Stimulated activated CD8-positive, alpha-beta memory T cell treated with anti-CD3 and anti-CD28 coated beads, Interleukin-15, amount 100 ng/mL, for 1 hour (primary cell): ENCODE measurements at regions not wholly inside any gene's neighbourhood (a gene's known extent, or its start where the extent isn't known, plus 50 kb on each side); places are given as distances from the start of the nearest gene placed in this dataset.
"Not testable (repeated sequence)": the region's sequence is repeated elsewhere in the genome, so short reads cannot be mapped to it uniquely, and the experiment has no call there.

Source experiments
- DNase-seq: peaks from one replicate; pipeline ENCODE4 v3.0.0-alpha.2; 2020; ENCODE audit warnings: low read depth

DNA sequence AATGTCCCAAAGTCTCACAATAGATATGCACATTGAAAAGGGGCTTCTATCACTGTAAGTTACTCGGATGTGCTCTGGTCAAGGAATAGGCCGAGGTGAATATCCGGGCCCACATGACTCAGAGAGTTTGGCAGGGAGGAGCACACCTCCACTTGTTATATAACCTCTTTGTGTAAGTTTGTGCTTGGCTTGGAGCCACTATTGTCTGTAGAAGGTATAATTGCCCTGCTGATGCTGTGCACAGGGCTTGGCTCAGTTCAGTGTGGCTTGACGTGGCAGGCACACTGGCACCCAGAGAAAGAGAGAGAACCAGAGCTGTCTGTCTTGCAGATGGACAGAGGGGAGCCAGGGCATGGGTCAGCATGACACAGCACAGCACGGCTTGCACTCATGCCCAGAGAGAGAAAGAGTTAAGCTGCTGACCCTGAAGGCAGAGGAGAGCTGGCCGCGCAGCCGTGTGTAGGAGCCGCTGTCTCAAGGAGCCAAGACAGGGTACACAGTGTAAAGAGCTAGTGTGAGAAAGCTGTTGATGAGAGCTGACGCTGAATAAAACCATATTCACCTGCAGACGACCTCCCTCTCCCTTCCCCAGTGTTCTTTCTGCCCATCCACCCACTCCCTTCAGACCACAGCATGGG is 482.5 kb downstream of the C6orf118 start:
- no peak for DNase-seq

GRCh38 chr6:164825386-164825785 is 484.0 kb downstream of the C6orf118 start:
- no peak for DNase-seq

DNA sequence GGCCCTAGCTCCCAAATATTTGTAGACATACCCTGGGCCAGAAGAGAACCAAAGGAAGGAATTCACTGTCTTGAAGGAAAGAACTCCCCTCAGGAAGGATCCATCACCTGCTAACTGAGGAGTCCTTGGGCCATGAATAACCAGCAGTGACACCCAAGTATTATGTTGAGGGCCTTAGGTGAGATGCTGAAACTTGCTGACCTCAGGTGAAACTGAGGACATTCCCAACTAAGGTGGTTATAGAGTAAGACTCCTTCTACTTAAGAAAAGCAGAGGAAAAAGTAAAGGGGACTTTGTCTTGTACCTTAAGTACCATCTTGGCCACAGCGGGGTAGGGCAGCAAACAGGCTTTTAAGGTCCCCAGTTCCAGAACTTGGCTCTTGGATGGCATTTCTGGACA is 491.7 kb downstream of the C6orf118 start:
- DNase-seq: no peak

DNA sequence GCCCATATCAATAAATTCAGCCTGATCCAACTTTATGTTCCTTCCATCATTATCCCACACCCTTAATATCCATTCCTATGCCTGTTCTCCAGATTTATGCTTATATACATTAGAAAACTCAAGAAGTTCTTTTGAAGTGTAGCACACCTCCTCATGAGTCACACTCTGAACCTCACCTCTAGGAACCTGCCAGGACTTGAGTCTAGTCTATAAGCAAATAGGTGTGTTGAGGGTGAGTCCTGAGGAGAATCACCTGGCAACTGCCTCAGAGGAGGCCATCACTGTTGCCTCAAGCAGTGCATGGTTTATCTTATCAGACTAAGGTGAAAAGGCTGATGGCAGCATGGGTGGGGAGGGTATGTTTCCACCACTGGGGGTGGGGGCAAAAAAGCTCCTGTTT is 496.7 kb downstream of the C6orf118 start:
- DNase-seq: no peak

GRCh38 chr6:164807125-164807524 is 502.3 kb downstream of the C6orf118 start:
- no peak for DNase-seq

DNA sequence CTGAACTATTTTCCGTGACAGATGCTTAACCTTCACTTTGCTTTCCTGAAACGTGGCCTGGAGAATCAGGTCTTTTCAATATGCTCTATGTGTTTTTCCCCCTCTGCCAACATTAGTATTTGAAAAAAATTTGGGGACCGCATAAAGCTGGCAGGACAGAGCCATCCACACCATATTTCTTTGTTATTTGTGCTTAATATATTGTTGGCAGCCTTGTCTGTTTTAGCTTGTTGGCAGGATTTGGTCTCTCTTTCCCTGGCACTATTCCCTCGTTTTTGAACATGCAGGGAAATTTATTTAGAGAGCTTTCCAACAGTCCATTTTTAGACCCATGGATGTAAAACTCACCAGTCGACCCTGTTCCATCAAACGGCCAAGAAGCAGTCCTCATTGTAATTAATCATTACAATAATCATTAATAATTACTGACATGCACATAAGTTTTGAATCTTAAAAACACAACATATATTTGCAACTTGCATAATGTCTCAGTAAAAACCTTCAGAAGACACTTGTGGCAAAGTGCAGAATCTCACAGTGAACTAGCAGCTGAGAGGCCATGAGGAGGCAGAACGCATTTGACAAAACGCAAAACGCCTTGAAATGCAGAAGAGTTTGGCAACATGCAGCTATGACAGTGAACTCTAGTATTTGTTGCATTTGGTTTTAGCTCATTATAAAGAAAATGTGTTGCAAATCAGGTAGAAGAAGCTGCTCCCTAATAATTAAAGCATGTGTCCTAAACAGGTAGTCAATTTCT is 514.2 kb downstream of the C6orf118 start:
- DNase-seq: no peak

- DNase-seq: no peak
Measured at GRCh38 chr6:164792666-164793065, 516.7 kb downstream of the C6orf118 start.

DNA sequence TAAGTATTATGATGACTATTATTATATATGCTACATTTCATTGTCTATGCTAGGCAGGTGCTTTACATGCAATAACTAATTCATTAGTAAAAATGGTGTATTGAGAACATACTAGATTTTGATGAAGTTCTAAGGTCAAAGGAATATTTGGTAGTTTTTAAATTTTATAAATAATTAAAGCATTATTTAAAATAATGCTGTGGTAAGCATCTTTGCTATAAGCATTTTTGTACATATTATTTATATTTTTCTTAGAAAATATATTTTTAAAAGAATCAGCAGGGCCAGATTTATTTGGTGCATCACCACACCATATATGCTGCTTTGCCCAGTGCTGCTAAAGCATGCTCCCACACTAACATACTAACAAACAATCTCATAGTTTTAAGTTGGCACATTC is 517.9 kb downstream of the C6orf118 start:
- no peak for DNase-seq

DNA sequence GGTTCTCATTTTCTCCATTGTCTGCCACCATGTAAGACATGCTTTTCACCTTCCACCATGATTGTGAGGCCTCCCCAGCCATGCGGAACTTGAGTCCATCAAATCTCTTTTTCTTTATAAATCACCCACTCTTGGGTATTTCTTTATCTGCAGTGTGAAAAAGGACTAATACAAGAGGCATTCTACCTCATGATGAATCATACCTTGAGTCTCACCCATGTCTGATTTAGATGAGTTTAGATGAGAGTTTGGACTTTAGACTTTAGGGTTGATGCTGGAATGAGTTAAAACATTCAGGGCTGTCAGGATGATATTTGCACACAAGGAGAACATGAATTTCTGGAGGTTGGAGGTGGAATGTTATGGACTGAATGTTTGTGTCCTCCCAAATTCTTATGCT is 545.6 kb downstream of the C6orf118 start:
- DNase-seq: no peak

DNA sequence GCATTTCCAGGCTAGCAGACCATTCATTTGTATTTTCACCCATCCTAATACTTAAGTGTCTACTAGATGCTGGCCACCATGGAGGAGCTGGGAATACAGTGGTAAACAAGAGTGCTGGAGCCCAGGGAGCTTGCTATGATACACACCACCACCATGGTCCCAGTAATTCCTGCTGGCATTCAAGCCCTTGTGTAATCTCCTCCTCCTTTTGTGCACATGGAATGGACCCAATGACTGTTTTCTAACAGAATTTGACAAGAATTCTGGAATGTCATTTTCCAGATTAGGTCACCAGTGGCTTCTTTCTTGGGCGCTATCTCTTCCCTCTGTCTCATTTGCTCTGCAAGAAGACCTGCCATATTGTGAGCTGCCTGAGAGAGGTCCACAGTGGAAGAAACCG is 552.0 kb downstream of the C6orf118 start:
- DNase-seq: no peak

GRCh38 chr6:164756723-164757122 is 552.7 kb downstream of the C6orf118 start:
- DNase-seq: no peak

- DNase-seq: no peak
Measured at GRCh38 chr6:164756142-164756541, 553.3 kb downstream of the C6orf118 start.

GRCh38 chr6:164753517-164753916 is 555.9 kb downstream of the C6orf118 start:
- DNase-seq: no peak

- no peak for DNase-seq
Measured at GRCh38 chr6:164751395-164751794, 558.0 kb downstream of the C6orf118 start.

DNA sequence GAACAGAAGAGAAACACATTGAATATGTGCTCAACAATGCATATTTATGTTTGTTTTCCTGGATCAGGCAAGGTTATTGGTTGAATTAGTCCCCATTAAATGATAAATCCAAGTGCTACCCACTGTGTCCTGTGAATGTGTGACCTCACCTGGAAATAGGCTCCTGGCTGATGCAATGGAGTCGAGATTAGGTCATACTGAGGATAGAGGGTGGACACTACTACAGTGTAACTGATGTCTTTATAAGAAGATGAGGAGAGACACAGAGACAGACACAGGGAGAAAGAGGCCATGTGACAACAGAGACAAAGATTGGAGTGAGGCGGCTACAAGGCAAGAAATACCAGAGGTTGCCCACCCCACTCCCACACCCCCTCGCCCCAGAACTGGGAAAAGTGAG is 559.3 kb downstream of the C6orf118 start:
- DNase-seq: no peak

DNA sequence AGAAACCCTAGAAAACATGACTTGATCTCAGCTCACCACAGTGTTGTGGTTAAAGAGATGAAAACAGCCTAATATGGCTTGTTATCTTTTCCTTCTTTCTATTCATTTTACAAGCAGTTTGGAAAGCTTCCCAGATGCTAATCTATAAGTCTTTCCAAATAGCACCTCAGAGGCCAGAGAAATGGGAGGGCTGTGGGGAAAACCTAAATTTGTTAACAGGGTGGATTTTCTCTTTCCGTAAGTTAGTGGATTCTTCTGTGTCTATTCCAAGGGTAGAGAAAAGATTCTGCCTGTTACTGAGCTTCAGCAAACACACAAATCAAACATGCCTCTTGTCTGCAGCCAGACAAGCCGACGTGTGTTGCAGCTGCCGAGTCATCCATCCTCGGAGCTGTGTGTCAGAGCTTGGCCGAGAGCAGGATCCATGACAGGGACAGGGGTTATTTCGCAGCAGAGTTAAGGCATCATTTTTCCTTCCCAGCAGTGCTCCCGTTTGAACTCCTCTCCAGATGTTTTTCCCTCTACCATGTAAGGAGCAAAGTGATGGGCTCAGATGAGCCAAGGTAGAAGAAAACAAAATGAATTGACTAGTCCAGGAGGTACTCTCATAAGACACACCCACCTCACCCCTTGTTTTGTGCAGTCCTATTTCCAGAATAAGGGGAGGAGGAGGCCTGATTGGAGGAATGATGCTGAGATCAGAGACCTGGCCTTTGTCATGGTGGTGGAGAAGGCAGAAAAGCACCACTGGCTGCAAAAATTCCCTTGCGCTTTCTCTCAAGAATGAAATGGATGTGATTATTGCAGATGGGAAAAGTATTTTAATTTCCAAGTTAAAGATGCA is 560.0 kb downstream of the C6orf118 start:
- no peak for DNase-seq

GRCh38 chr6:164744301-164744700 is 565.1 kb downstream of the C6orf118 start:
- no peak for DNase-seq

DNA sequence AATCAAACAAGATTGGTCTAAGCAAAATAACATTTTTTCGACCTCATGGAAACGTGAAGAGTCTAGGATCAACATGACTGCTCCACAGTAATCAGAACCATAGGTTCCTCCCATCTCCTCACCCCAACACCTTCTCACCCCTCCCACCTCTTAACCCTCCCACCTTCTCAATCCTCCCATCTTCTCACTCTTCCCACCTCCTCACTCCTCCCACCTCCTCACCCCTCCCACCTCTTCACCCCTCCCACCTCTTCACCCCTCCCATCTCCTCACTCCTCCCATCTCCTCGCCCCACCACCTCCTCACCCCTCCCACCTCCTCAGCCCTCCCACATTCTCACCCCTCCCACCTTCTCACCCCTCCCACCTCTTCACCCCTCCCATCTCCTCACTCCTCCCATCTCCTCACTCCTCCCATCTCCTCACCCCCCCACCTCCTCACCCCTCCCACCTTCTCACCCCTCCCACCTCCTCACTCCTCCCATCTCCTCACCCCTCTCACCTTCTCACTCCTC is 567.4 kb downstream of the C6orf118 start:
- DNase-seq: no peak

DNA sequence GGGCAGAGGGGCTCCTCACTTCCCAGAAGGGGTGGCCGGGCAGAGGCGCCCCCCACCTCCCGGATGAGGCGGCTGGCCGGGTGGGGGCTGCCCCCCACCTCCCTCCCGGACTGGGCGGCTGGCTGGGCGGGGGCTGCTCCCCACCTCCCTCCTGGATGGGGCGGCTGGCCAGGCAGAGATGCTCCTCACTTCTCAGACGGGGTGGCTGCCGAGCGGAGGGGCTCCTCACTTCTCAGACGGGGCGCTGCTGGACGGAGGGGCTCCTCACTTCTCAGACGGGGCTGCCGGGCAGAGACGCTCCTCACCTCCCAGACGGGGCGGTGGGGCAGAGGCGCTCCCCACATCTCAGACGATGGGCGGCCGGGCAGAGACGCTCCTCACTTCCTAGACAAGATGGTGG is 573.3 kb downstream of the C6orf118 start:
- DNase-seq: not testable (repeated sequence)

- DNase-seq: no peak
Measured at GRCh38 chr6:164731539-164731938, 577.9 kb downstream of the C6orf118 start.

DNA sequence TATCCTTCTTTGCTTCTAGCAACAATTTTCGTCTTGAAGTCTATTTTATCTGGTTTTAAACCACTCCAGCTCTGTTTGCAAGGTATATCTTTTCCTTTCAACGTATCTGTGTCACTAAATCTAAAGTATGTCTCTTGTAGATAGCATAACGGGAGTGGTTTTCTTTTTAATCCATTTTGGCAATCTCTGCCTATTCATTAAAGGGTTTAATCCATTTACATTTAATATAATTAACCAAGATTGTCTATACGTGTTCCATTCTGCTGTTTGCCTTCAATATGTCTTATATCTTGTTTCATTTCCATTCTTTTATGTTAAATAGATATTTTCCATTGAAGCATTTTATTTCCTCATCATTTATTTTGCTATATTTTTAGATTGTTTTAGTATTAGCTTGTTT is 587.9 kb downstream of the C6orf118 start:
- no peak for DNase-seq

GRCh38 chr6:164700497-164700896 is 608.9 kb downstream of the C6orf118 start:
- no peak for DNase-seq

DNA sequence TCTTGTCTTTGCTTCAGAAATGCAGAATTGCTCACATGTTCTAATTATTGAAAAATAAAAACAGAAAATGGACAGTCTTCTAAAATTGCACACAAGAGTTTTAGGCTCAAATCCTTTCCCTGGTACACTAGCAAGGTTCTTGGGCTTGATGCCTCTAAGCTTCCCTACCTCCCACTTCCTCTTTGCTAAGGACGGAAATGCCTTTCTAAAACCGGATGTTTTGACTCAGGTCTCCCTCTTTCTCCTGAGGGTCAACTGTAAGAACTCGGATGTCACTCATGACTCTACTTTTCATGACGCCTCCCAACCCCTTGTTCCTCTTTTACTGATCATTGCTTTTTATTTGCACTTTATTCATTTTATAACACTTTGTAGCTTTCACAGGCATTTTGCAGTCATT is 613.5 kb downstream of the C6orf118 start:
- DNase-seq: no peak
